Activated T-cell treated with anti-CD3 and anti-CD28 coated beads for 4 hours (primary cell): ENCODE measurements at regions not wholly inside any gene's neighbourhood (a gene's known extent, or its start where the extent isn't known, plus 50 kb on each side); places are given as distances from the start of the nearest gene placed in this dataset.

Experiments
- DNase-seq: peaks from one replicate; pipeline ENCODE4 v3.0.0-alpha.2; 2020

DNA sequence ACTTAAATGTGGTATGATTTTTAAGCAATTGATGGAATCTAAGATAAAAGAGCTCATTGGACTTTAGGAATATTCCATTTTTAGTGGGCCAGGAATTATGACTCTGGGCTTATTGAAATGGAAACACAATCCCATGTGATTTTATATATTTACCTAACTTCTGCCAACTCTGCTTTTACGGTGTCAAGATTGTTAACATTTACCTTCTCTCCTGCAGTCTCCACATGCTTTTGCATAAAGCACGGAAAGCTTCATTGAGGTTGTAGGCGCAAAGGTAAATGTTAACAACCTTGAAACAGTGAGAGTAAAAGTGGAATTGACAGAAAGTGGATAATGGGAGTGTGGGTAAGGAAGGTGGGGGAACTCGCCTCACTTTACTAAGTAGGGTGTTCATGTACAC is 468.1 kb downstream of the PMP22 start:
- no peak for DNase-seq

DNA sequence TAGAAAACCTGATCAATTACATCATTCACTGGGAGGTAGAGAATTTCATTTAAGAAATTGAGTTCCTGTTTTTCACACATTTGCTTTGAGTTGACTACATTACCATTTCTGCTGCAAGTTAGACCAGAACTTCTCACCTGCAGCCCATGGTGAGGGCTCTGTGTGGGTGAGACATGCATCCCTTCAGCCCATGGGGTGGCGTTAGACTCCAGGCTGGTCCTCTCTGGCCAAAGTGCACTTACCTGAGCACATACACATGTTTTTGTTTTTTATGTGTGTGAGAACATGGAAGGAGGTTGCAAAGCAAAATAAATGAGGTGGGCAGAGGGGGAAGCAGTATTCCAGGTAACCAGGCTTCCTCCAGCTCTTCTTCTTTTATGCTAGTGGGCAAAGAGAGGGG is 470.2 kb downstream of the PMP22 start:
- DNase-seq: no peak

DNA sequence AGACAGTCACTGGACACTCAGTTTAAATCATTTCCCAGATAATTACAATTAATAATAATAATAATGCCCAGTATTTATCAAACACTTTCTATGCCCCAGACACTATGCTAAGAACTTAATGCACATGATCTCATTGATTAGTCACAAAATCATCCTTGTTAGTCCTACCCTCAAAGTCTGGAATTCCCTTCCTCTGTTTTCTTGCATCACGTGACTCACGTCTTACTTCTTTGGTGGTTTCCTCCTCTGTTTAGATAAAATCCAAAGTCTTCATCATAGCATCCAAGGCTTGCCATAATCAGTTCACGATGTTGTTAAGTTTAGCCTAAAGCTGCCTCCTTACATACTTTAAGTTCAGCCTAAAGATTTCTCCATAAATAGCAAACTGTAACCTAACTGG is 471.9 kb downstream of the PMP22 start:
- DNase-seq: no peak

DNA sequence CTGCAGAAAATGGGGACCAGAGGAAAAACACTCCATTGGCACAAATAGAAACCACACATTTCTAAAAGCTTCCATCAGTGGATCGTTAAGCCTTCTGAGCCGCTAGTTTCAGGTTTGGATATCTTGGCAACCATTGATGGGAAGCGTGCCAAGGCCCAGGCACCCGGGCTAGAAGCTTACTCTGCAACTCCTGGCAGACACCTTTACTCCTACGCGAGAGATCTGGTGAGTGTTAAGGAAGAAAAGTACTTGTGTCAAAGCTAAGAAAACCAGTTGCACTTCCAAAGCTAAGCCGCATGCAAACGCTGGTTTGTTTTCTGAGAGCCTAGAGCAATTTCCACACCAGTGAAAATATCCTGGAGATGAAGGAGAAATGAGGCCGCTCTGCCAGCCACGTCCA is 472.4 kb downstream of the PMP22 start:
- DNase-seq: no peak

DNA sequence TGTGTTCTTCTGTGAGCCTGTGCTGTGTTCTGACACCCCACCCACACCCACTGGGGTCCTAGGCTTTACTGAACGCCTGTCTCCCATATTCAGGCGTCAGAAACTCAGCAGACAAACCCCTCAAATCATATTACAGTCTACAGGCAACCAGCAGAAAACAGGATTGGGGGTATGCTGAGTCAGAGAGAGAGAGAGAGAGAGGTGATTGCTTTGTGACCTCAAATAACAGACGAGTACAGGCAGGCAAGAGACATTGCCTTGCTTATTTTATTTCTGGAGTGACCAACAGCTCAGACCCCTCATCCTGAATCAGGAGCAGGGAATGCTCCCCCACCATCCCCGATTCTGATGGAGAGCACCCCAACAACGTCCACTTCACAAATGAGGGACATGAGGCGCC is 473.9 kb downstream of the PMP22 start:
- no peak for DNase-seq

DNA sequence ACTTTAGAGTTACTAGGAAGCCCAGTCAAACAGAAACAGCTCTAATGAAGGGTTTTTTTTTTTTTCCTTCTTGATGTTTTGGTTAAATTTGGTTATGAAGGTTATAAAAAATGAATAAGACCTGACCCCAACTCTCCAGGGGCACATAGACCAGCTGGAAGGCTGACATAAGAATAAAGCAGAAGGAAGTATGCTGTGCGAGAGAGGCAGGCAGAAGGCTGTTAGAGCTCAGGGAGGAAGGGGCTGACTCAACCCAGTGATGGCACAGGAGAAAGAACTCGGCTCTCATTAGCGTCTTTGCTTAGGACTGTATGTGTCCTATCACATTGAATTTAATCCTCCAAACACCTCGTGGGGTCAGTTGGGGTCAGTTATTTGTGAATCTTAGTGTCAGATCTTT is 474.6 kb downstream of the PMP22 start:
- DNase-seq: no peak

DNA sequence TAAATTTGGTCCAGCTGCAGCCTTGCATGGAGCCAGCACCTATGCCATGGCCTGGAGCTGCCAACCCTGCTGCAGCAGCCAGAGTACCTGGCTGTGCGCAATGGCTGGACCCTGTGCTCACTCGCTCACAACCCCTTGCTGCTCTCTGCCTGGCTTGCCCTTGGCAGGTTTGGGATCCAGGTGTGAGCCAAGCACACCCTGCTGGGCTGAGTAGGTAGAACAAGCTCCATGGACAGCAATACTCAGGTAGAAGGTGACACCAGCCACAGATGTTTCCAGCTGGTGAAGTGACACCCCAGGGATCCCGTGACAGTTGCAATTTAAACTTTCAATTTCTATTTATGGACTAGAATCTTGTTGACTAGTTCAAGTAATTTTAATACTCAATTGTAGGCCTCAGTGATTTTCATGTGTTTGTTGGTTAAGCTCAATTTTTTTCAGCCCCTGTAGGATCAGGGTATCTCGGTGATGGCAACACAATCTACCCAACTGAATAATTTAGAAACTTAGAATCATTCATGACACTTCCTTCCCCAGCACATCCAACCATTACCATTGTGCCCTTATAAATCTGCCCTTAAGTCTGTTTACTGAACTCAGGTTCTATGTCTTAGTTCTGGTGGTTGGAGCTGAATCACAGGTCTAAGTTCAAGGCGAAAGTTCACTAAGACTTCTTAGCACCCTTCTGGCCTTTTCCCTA is 480.0 kb downstream of the PMP22 start:
- DNase-seq: peak; percentile 1

DNA sequence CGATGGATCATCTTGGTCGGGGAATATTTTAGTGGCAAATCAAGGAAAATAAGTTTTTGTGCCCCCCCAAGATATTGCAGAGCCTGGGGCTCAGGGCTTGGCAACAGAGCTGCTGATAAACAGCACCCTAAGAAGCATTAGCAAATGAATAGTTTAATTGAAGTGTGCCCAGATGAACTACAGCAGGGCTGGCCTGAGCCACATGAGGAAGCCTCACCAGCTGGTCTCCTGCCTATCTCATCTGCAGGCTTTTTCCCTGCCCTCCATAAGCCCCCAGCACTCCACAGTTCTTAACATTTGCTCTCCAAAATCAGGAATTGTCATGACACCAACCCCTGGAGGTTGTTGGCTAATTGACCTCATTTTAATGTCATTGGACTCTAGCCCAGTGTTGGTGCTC is 480.2 kb downstream of the HS3ST3B1 start:
- DNase-seq: no peak

DNA sequence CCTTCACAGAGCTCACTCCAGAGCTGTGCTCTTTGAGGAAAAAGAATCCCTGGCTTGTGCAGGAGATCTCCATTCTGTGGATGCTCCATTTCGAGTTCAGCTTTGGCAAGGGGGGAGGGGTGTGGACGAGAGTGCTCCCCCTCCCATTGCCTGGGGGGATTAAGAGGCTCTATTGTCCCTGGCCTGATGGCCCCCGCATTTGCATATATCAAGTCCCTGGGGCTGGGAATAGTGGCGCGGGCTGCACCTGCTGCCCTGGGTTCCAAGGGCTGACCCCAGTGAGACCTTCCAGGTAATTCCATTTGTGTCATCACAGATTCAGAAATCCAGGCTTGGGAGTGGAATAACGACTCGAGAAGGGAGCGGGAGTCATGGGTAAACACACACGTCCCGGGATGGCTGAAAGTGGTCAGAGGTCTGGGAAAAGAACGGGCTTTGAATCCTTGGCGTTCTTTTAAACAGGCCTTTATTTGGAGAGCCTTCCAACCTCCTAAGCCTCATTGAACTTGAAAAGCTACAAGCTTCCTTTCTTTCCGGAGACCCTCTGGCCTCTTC is 479.3 kb downstream of the HS3ST3B1 start:
- DNase-seq: no peak

DNA sequence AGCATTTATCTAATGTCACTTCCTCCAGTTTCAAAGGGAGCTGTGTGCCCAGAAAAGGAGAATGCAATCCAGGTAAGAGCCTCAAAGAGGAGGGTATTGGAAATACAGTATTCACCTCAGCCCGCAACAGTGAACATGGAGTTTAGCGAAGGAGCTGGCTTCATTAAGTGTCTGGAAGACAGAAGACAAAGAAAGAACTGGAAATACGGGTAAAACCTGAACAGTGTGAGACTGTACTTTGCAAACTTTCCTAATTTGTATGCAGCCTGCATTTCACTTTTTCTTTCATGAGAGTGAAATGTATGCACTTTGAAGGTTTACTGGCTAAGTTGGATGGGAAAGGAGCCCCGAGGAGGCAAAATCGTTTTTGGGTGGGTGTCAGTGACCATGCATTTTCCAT is 478.4 kb downstream of the HS3ST3B1 start:
- DNase-seq: no peak

DNA sequence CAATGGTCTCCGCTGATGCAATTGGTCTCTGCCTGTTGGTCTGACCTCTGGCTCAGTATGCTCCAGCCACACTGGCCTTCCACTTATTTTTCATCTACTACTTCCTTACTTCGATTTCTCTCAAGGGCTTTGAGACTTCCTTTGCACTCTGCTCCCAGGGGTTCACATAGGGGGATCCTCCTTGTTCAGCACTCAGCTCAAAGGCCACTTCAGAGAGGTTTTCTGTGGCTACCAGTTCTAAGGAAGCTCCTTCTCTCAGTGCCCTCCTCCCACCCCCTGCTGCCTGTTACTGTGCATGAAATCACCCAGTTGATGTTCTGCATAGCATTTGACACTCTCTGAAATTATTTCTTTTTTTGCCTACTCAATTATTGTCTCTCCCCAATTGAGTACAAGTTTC is 476.4 kb downstream of the HS3ST3B1 start:
- DNase-seq: no peak

DNA sequence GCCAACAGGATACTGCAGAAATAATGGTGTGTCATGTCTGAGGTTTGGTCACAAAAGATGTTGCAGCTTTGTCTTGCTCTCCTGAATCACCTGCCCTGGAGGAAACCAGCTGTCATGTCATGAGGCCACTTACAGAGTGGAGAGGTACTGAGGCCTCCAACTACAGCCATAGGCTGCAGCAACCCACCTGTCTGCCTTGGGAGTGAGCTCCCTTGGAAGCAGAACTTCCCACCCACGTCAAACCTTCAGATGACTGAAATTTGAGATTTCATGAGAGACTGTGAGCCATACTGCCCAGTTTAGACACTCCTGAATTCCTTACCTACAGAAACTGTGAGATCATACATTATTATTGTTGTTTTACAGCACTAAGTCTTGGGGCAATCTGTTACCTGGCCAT is 475.9 kb downstream of the HS3ST3B1 start:
- DNase-seq: no peak

DNA sequence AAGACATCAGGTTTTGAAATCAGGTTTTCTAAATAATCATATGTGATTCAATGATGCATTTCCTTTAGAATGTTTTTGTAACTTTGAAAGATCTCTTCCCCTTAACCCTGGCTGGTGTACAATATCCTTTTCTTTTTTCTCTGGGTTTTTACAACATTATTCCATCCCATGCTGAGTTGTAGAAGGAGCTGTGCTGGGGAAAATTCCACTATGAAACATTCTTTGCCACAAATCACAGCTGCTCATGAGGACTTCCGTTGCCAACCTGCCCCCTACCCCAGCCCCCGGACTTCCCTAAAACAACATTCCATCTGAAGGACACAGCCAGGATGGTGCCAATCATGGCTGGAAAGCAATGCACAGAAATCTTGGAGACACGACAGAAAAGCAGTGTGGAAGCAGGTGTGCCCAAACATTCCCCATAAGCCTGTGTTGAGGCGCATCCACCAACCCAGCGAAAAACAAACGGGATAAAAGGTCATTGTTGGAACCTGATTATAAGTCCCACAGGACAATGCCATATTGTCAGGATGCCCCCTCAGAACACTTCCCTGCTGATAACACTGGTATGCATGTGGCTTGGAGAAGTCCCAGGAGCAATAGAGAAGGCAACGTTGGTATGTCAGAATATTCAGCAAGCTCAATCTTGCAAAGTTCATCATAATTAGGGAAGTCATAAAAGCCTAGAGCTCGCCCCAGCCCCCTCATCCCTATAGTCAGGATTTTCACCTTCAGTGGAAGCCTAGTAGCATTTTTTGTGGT is 475.0 kb downstream of the HS3ST3B1 start:
- no peak for DNase-seq

DNA sequence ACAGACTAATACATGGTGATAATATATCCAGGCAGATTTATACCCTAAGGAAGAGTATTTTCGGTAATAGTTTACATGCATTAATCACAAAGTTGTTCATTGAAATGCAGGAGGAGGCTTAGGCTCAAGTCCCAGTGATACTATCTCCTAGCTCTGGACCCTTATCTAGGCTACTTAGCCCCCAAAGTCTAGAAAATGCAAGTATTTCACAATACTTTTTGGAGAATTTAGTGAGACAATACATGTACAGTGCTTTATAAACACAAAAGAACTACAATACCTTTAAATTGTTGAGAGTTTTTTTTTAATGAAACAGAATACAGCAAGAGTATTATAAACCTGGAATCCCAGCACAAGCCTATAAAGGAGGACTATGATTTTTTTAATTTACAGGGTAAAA is 473.9 kb downstream of the HS3ST3B1 start:
- no peak for DNase-seq

DNA sequence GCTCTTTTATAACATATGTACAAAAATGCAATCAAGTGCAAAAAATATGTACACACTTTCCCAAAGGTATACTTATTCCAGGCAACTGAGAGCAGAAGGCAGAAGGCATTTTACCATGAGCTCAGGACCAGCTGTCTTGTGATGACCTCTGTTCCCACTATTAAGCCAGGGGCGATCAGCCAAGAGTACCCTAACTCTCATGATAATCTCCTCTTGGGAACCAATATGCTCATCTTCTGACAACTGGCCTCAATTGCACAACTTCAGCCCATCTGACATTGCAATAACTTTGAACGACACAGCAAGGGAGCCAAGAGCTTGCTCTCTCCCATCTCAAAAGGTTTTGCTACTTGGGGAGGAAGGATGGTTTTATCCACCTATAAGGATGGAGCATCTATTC is 471.9 kb downstream of the HS3ST3B1 start:
- DNase-seq: no peak

DNA sequence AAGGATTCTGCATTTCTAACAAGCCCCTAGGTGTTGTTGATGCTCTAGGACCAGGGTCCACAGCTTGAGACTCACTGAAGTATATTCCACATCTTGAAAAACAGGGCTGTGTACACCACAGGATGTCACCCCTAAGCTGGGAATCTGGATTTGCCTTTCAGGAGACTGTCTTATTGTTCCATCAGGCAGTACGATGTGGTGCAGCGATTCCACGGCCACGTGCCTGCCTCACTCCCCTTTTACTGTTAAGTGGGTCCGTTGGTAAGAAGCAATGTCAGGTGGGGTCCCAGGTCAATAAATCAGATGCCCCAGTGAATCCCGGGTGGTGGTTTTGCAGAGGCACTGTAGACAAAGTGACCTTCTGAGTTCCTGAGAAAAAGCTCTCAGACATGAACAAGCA is 470.7 kb downstream of the HS3ST3B1 start:
- DNase-seq: no peak

DNA sequence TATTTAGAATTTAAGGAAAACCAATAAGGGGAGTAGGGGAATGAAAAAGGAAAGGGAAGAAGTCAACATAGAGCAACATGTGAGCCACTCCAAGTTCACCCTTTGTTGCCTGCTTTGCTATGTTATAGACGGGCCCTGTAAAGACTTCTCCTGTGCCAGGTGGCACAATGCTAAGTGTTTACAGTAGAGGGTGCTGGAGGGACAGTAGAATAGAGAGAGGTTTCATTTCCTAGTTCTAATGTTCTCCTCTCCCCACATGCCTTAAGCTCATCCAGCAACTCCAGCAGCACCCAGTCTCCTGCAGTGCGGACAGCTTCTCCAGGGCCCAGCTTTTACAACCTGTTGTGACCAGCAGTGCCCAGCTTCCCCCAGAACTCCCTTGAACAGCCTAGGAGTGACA is 468.0 kb downstream of the HS3ST3B1 start:
- no peak for DNase-seq

DNA sequence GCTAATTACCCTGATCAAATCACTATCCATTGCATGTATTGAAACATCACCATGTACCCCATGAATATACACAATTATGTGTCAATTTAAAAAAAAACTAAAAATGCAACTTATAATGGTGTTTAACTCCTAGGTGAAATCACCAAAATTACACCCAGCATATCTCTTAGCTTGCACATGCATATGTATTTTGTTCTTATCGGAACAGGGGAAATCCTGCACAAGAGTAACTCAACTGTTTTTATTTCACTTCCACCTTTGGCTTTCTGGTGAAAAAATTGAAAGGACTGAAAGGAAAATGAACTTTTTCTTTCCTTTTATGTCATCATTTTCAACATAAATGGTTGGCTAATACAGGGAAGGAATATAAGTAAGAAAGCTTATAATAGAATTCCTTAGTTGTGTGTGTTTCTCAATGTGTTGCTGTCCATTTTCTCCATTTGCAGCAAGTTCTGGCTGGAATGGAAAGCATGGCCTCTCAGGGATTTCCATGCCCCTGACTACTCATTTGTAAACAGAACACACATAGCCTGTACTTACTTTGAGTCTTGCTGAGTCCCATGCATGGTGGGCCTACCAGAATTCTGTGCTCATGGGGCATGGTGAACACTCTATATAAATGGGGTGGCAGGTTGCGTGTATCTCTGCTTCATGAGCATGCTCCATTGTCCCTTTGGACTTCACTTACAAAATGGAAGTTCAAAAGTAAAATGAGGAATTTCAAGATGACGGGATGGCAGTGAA is 462.0 kb downstream of the HS3ST3B1 start:
- DNase-seq: no peak

DNA sequence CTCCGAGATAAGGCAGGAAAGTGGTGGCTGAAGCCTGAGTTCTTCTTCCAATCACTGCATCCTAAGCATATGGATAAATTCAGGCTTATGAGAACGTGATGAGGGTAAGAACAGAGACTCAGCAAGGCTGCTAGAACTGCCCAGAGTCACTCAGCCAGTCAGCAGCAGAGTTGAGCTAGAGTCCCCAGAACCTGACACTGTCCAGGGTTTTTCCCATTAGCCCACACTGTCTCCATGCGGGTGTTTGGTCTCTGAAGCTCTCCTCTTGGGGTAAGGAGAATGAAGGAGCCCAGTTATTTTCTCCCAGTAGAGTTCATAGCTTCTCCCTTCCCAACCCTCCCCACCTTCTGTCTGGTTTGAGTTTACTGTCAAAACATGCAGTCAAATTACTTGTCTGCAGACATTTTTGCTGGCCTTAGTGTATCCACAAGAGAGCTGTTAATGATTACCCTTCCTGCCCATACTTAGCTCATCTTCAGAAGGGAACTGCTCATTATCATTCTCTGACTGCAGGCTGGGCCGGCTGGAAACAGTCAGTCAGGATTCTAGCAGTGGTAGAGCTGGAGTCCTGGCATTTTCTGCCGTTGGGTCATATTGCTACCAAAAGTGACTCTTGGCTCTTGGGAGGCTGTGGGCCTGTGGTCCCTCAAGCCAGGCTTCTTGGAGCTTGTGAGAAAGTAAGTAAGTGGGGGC is 460.0 kb downstream of the HS3ST3B1 start:
- DNase-seq: no peak

DNA sequence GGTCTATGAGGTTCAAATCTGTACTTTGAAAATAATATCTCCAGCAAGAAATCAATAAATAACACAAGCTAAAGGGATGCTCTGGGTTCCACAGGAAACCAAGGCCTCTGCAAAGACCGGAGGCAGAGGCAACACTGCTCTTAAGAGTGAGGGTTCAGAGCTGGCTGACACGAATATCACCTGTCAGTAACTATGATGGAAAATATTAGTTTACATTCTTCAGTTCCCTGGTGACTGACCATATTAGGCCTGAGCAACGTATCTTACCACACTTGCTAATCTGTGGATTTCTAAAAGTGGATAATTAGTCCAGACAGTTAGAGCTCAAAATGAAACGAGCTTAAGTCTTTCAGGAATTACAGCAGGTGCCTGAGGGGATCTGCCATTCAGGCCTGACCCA is 459.3 kb downstream of the HS3ST3B1 start:
- DNase-seq: no peak

DNA sequence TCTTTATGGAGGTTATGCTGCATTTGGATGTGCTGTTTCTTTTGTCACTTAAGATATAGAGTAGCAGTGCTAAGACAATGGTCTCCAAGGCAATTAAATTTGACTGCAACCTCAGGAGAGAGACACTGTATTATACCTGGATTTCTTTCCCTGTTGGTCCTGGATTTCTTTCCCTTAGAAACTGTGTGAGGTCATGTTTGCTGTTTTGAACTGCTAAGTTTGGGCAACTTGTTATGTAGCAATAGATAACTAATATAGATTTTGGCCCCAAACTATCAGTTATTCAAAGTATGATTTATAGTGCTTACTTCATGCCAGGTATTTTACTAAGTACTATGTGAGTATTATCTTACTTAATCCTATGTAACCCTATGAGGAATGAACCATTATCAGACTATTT is 458.4 kb downstream of the HS3ST3B1 start:
- DNase-seq: no peak

DNA sequence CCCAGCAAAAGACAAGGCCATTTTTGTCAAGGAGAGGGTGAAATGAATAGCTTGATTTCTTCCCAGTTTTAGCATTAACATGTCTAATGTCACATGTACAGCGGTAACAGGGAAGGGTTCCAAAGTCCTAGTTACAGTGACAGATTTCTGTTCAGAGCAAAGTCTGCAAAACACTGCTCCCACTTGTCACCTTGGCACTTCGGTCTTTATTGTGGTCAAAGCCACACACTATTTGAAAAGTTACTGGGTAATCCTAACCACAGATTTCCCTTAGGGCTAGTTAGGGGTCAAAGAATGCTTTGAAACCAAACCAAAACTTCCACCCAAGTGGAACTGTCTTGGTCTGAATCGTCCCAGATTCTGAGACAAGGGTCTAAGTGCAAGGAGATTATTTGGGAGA is 455.6 kb downstream of the HS3ST3B1 start:
- DNase-seq: no peak

DNA sequence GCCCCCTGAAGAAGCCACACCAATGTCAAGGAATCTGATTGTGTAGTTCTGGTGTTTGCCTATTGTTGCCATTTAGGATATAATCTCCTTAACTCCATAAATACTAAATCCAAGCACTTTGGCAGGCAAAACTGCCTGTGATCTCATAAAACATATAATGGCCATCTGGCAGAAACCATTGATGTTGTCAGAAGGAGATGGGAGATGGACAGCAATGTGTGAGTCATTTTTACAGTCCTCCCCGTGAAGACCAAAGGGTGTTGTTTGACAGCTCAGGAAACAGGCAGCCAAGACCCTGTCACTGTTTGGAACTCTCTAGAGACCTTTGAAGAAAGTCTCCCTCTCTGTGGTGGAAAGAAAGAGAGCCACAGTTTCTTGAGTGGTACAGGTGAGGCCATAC is 454.1 kb downstream of the HS3ST3B1 start:
- DNase-seq: no peak
